ENCODE measurements at regions not wholly inside any gene's neighbourhood (a gene's known extent, or its start where the extent isn't known, plus 50 kb on each side); places are given as distances from the start of the nearest gene placed in this dataset.

DNA sequence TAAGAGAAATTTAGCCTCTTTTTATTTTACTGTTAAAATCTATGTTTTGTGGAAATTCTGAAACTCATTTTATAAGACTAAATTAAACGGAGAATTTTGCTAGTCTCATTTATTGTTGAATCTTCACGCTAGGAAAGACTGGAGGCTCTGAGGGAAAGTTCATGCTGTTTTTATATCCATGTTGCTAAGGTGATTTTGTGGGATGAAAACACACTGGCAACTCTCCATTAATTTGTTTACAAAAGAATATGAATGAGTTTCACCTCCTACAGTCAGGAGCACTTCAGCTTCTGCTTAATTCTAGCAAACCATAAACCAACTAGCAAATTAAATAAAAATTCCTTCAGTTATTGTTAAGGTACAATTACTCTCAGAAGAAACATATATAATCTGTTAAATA is 195.4 kb downstream of the RAP2B start:
- Histone ChIP-seq H3K4me3 (no peak overlapping the region), H3K36me3 (no peaks in the 10 kb centered on the region), H3K4me1 (no peaks in the 10 kb centered on the region), H3K9me3 (no peaks in the 10 kb centered on the region), H3K27ac (no peak overlapping the region), H3K27me3 (no peaks in the 10 kb centered on the region)
- TF ChIP-seq POLR2A (IDR thresholded peaks at IDR 0.05): no peak
- TF ChIP-seq, protein P1, sequence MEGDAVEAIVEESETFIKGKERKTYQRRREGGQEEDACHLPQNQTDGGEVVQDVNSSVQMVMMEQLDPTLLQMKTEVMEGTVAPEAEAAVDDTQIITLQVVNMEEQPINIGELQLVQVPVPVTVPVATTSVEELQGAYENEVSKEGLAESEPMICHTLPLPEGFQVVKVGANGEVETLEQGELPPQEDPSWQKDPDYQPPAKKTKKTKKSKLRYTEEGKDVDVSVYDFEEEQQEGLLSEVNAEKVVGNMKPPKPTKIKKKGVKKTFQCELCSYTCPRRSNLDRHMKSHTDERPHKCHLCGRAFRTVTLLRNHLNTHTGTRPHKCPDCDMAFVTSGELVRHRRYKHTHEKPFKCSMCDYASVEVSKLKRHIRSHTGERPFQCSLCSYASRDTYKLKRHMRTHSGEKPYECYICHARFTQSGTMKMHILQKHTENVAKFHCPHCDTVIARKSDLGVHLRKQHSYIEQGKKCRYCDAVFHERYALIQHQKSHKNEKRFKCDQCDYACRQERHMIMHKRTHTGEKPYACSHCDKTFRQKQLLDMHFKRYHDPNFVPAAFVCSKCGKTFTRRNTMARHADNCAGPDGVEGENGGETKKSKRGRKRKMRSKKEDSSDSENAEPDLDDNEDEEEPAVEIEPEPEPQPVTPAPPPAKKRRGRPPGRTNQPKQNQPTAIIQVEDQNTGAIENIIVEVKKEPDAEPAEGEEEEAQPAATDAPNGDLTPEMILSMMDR (IDR thresholded peaks at IDR 0.05): no peak
- WGBS (ENCODE audit: insufficient coverage, low coverage, low lambda C conversion rate, missing lambda C conversion rate): 82% methylated on average over 2 of the region's 2 CpGs
- ATAC-seq (no peak), DNase-seq (no peak)
- intact Hi-C loops (cut with DNase I): no loop called here

DNA sequence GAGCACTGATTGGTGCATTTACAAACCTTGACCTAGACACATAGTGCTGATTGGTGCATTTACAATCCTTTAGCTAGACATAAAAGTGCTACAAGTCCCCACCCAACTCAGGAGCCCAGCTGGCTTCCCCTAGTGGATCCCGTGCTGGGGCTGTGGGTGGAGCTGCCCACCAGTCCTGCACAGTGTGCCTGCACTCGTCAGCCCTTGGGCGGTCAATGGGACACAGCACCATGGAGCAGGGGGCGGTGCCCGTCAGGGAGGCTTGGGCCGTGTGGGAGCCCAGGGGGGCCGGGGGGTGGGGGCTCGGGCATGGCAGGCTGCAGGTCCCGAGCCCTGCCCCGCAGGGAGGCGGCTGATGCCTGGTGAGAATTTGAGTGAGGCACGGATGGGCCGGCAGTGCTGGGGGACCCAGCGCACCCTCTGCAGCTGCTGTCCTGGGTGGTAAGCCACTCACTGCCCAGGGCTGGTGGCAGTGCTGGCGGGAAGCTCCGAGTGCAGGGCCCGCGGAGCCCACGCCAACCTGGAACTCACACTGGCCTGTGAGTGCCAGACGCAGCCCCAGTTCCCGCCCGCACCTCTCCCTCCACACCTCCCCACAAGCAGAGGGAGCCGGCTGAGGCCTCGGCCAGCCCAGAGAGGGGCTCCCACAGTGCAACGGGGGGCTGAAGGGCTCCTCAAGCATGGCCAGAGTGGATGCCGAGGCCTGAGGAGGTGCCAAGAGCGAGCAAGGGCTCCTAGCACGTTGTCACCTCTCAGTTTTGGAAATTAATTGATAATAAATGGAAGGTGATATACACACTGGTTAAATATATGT is 207.7 kb downstream of the RAP2B start:
- Histone ChIP-seq H3K27me3 (no peaks in the 10 kb centered on the region), H3K4me1 (peaks cover 0 to 4% (median 0%) of the 10 kb centered on the region in 4 donors), H3K9me3 (no peaks in the 10 kb centered on the region), H3K27ac (no peak overlapping the region), H3K36me3 (no peaks in the 10 kb centered on the region), H3K4me3 (no peak overlapping the region)
- peak in 1 of 4 donors; percentile 17 for ATAC-seq
- TF ChIP-seq, protein P1 (IDR thresholded peaks at IDR 0.05): no peak
- TF ChIP-seq POLR2A (IDR thresholded peaks at IDR 0.05): no peak
- DNase-seq: no peak
- intact Hi-C loops (cut with DNase I): no loop called here
- WGBS (ENCODE audit: insufficient coverage, low coverage, low lambda C conversion rate, missing lambda C conversion rate): 60% methylated on average over 2 of the region's 28 CpGs

DNA sequence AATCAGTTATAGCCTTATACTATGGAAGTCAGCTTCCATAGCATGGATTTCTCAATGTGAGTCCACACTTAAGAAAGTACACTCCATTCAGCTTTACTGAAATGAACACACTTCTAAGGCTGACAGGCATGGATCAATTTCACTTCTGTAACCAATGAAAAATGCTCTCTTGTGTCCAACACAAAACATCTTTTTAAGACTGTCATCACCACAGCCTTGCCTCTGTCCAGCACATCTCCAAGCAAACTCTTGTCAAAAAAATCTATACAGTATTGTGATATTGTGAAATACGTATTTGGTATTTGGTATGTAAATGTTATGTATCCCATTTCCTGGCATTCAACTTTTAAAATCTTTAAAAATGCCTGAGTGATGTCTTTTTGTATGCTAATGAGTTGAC is 208.7 kb downstream of the RAP2B start:
- DNase-seq (no peak), ATAC-seq (no peak)
- Histone ChIP-seq H3K4me3 (no peak overlapping the region), H3K27ac (no peak overlapping the region), H3K4me1 (peaks cover 0 to 4% (median 0%) of the 10 kb centered on the region in 4 donors), H3K27me3 (no peaks in the 10 kb centered on the region), H3K36me3 (no peaks in the 10 kb centered on the region), H3K9me3 (no peaks in the 10 kb centered on the region)
- 35% methylated on average over 1 of the region's 1 CpG for WGBS (ENCODE audit: insufficient coverage, low coverage, low lambda C conversion rate, missing lambda C conversion rate)
- intact Hi-C loops (cut with DNase I): no loop called here
- no peak for TF ChIP-seq POLR2A (IDR thresholded peaks at IDR 0.05)
- TF ChIP-seq, protein P1 (IDR thresholded peaks at IDR 0.05): no peak

DNA sequence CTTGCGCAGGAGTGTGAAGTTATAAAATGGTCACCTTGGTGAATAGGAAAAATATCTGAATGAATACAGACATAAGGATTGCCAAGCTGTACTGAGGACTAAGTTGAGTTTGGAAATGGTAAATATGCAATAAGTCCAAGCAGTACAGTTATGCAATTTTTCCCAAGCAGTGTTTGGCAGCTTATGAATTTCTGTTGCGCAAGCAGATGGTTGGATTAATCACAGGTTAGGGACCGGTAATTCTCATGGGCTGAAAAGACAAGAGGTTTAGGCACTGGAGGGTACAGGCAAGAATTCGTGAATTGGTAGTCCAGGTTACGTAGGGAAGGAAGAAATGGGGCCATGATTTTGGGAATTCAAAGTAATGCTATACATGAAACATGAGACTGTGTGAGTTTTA is 210.3 kb downstream of the RAP2B start:
- intact Hi-C loops (cut with DNase I): no loop called here
- no peak overlapping the region for H3K27ac ChIP-seq
- 51% methylated on average over 5 of the region's 5 CpGs for WGBS (ENCODE audit: insufficient coverage, low coverage, low lambda C conversion rate, missing lambda C conversion rate)
- H3K27me3 ChIP-seq: no peaks in the 10 kb centered on the region
- DNase-seq (peak in 1 of 3 donors; percentile 58), ATAC-seq (peak; percentile 67 to 95 (median 85))
- peaks cover 0 to 4% (median 0%) of the 10 kb centered on the region in 4 donors for H3K4me1 ChIP-seq
- H3K4me3 ChIP-seq: no peak overlapping the region
- no peaks in the 10 kb centered on the region for H3K9me3 ChIP-seq
- H3K36me3 ChIP-seq: no peaks in the 10 kb centered on the region
- no peak for TF ChIP-seq POLR2A (IDR thresholded peaks at IDR 0.05)
- TF ChIP-seq, protein P1 (IDR thresholded peaks at IDR 0.05): no peak
